ENCODE measurements at regions not wholly inside any gene's neighbourhood (a gene's known extent, or its start where the extent isn't known, plus 50 kb on each side); places are given as distances from the start of the nearest gene placed in this dataset.

DNA sequence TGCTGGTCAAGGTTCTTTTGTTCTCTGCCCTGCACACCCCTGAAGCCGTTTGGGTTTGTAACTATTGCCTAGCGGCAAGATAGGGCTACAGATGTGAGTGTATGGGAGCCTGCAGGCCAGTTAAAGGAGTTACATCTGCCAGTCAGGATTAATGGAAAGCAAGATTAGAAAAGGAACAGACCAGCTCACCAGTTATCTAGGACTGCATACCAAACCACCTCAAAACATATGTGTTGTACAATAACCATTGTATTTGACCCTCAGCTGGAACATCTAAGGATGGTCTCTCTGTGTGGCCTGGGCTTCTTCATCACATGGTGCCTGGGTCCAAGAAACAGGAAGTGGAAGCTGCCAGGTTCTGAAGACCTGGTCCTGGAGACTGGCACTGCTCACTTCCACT is 52.5 kb upstream of the FBXO28 start:
- TF ChIP-seq, protein P1, sequence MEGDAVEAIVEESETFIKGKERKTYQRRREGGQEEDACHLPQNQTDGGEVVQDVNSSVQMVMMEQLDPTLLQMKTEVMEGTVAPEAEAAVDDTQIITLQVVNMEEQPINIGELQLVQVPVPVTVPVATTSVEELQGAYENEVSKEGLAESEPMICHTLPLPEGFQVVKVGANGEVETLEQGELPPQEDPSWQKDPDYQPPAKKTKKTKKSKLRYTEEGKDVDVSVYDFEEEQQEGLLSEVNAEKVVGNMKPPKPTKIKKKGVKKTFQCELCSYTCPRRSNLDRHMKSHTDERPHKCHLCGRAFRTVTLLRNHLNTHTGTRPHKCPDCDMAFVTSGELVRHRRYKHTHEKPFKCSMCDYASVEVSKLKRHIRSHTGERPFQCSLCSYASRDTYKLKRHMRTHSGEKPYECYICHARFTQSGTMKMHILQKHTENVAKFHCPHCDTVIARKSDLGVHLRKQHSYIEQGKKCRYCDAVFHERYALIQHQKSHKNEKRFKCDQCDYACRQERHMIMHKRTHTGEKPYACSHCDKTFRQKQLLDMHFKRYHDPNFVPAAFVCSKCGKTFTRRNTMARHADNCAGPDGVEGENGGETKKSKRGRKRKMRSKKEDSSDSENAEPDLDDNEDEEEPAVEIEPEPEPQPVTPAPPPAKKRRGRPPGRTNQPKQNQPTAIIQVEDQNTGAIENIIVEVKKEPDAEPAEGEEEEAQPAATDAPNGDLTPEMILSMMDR (IDR thresholded peaks at IDR 0.05; ENCODE audit: low read depth, low read length) = no peak
- Histone ChIP-seq H3K9me3 (ENCODE audit: control insufficient read depth, insufficient read depth, low read length) (peaks cover 7% of the 10 kb centered on the region; the same call in 1 of the 2 replicates), H3K27me3 (ENCODE audit: control insufficient read depth, insufficient read depth, low read length) (no peaks in the 10 kb centered on the region), H3K4me3 (ENCODE audit: low read depth, low read length) (no peak overlapping the region), H3K27ac (ENCODE audit: low read depth, low read length) (no peak overlapping the region)
- DNase-seq (ENCODE audit: low read depth, low spot score) = no peak
- POLR2A ChIA-PET = no interaction called here
- CTCF ChIA-PET = interaction anchor here (2.7 kb wide), 1 partner anchor 10 kb away, joined by 11 read pairs; no protein-coding TSS in a partner anchor

GRCh38 chr1:224059897-224060427 is 53.9 kb upstream of the FBXO28 start:
- Histone ChIP-seq H3K9me3 (ENCODE audit: control insufficient read depth, insufficient read depth, low read length) (peaks cover 7% of the 10 kb centered on the region; the same call in 1 of the 2 replicates), H3K27me3 (ENCODE audit: control insufficient read depth, insufficient read depth, low read length) (no peaks in the 10 kb centered on the region), H3K27ac (ENCODE audit: low read depth, low read length) (no peak overlapping the region), H3K4me3 (ENCODE audit: low read depth, low read length) (no peak overlapping the region)
- TF ChIP-seq, protein P1 (IDR thresholded peaks at IDR 0.05; ENCODE audit: low read depth, low read length) = no peak
- ChIA-PET CTCF (interaction anchor here (2.7 kb wide), 1 partner anchor 9 kb away, joined by 11 read pairs; no protein-coding TSS in a partner anchor), POLR2A (no interaction called here)
- no peak for DNase-seq (ENCODE audit: low read depth, low spot score)

DNA sequence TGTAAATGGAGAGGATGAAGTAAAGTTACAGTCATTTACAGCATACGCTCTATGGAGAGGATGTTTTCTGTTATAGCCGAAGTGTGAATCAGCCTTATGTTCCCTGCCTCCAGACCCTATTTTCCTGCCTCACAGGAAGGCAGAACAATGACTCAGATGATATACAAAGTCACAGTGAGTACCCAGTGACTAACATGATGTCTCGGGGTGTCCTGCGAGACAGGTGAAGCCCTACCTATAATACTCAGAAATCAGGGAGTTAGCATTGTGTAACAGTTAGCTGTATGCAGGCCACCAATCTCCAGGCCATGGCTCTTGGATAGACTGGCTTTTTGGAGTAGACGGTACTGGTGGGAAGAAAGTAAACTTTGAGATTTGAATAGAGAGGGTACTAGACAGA is 55.6 kb upstream of the FBXO28 start:
- DNase-seq (ENCODE audit: low read depth, low spot score) = no peak
- Histone ChIP-seq H3K9me3 (ENCODE audit: control insufficient read depth, insufficient read depth, low read length) (peaks cover 7% of the 10 kb centered on the region; the same call in 1 of the 2 replicates), H3K27ac (ENCODE audit: low read depth, low read length) (no peak overlapping the region), H3K4me3 (ENCODE audit: low read depth, low read length) (no peak overlapping the region), H3K27me3 (ENCODE audit: control insufficient read depth, insufficient read depth, low read length) (no peaks in the 10 kb centered on the region)
- CTCF ChIA-PET = no interaction called here
- POLR2A ChIA-PET = no interaction called here
- TF ChIP-seq, protein P1 (IDR thresholded peaks at IDR 0.05; ENCODE audit: low read depth, low read length) = no peak

DNA sequence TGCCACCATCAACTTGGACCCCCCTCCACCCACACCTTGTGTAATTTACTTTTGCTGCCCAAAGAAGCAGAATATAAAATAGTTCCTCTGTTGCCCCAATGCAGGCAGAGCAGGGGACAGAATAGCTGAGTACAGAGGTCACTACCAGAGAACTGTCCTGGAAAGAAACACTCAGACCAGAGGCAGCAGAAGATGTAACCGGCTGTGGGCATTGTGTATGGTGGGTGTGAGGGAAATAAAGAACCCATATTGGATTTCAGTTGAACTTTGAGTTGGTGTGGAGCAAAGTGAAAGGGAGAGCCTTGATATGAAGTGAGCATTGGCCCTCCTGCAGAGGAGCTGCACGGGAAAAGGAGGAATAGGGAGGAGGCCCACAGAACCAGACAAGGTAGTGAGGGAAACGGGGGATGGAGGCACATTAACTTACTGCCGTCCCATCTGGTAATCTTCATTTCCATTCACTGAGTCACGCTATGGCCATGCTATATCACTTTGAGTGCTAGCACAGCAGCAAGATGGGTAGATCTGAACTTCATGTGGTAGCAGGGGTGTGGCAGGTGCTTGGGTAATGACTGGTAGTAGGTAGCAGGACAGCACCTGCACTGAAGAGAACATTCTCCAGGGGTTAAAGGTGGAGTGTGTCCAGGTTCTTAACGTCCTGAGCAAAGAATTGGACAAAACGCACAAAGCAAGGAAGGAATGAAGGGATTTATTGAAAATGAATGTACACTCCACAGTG is 56.3 kb upstream of the FBXO28 start:
- no peak overlapping the region for H3K27ac ChIP-seq (ENCODE audit: low read depth, low read length)
- CTCF ChIA-PET = no interaction called here
- POLR2A ChIA-PET = no interaction called here
- no peak for DNase-seq (ENCODE audit: low read depth, low spot score)
- no peaks in the 10 kb centered on the region for H3K27me3 ChIP-seq (ENCODE audit: control insufficient read depth, insufficient read depth, low read length)
- TF ChIP-seq, protein P1 (IDR thresholded peaks at IDR 0.05; ENCODE audit: low read depth, low read length) = no peak
- H3K9me3 ChIP-seq (ENCODE audit: control insufficient read depth, insufficient read depth, low read length) = peaks cover 7% of the 10 kb centered on the region; the same call in 1 of the 2 replicates
- no peak overlapping the region for H3K4me3 ChIP-seq (ENCODE audit: low read depth, low read length)

DNA sequence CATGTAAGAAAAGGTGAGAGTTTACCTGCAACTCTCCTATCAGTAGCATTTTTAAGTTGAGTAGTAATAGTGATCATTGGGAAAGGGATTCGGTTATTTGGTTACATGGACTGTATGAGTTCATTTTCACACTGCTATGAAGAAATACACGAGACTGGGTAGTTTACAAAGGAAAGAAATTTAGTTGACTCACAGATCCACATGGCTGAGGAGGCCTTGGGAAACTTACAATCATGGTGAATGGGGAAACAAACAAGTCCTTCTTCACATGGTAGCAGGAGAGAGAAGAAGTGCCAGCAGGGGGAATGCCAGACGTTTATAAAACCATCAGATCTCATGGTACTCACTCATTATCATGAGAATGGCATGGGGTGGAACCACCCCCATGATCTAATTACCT is 59.3 kb upstream of the FBXO28 start:
- ChIA-PET POLR2A (no interaction called here), CTCF (no interaction called here)
- no peak overlapping the region for H3K27ac ChIP-seq (ENCODE audit: low read depth, low read length)
- TF ChIP-seq, protein P1 (IDR thresholded peaks at IDR 0.05; ENCODE audit: low read depth, low read length) = no peak
- no peaks in the 10 kb centered on the region for H3K27me3 ChIP-seq (ENCODE audit: control insufficient read depth, insufficient read depth, low read length)
- DNase-seq (ENCODE audit: low read depth, low spot score) = no peak
- H3K4me3 ChIP-seq (ENCODE audit: low read depth, low read length) = no peak overlapping the region
- H3K9me3 ChIP-seq (ENCODE audit: control insufficient read depth, insufficient read depth, low read length) = no peaks in the 10 kb centered on the region

All from AG04450 (cell line).